Amygdala (tissue), 56 donors: ENCODE measurements at regions not wholly inside any gene's neighbourhood (a gene's known extent, or its start where the extent isn't known, plus 50 kb on each side); places are given as distances from the start of the nearest gene placed in this dataset.
"Not testable (repeated sequence)": the region's sequence is repeated elsewhere in the genome, so short reads cannot be mapped to it uniquely, and the experiment has no call there.

Source experiments
- DNase-seq, 56 donors: peaks; one replicate each; lab custom pipeline; 2025; lab: John Stamatoyannopoulos, UW

DNA sequence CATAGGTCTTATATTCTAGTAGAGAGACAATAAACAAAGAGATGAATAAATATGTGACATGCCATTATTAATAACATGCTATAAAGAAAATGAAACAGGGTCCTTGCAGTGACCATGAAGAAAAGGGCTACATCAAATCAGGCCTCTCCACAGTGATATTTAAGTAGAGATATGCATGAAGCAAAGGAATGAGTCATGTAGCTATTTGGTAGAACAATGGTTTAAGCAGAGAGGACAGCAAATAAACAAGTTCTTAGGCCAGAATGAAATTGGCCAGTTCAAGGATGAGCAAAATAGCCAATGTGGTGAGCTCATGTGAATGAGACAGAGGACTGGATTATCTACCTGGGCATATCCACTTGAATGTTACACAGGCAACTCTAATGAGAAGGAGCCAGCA, 172.2 kb upstream of the FERD3L start:
- DNase-seq: no peak

- no peak for DNase-seq
Measured at GRCh38 chr7:19312416-19312815, 167.2 kb upstream of the FERD3L start.

DNA sequence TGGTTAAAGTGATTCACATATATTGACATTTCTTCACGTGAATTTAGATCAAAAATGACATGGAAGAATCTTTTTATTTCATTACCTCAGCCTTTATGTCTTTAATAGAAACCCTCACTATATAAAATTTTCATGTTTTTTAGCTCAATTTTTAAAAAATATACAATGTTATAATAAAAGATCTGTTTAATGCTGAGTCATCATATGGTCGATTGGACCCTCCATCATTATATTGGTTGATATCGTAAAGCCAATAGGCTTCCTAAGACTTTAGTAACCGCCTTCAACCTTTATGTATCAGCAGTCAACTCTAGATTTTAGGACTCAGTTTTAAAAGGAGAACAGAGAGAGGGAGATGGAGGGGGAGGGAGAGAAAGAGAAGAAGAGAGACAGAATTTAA, 162.3 kb upstream of the FERD3L start:
- no peak for DNase-seq

- no peak for DNase-seq
Measured at GRCh38 chr7:19305698-19306097, 160.5 kb upstream of the FERD3L start.

DNA sequence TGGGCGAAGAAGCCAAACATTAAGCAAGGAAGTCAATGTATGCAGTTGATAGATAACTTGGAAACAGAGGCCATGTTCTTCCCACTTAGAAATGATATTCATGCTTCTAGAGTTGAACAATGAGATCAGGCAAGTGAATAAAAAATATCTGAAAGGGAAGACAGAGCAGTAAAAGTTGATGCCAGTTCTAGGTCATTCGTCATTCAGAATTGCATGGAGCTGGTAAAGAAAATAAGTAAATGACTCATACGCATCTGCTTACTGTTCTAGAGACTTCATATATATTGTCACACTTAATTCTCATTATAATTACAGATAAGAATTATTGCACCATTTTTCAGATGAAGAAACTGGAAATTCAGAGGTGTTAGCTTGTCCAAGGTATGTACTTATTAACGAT, 158.9 kb upstream of the FERD3L start:
- no peak for DNase-seq

DNA sequence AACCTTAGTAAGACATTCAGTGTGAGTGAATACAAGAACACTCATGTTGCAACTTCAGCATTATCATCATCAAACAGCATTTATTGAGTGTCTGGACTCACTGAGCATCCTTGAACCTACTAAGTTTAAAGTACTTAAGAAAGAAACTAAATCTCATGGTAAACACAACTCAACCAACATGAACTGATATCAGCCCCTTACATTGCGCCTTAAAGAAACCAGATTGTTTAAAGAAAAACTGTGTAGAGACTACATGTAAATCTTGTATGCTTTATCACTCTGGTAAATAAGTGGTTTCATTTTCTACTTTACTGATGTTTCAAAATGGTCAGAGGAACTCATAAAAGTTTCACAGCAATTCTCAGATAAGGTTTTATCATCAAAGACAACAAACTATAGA, 157.5 kb upstream of the FERD3L start:
- no peak for DNase-seq

- no peak for DNase-seq
Measured at GRCh38 chr7:19296617-19297016, 151.4 kb upstream of the FERD3L start.

GRCh38 chr7:19295376-19295775, 150.2 kb upstream of the FERD3L start:
- no peak for DNase-seq

GRCh38 chr7:19294619-19295018, 149.4 kb upstream of the FERD3L start:
- no peak for DNase-seq

- DNase-seq: no peak
Measured at GRCh38 chr7:19293431-19293830, 148.2 kb upstream of the FERD3L start.

GRCh38 chr7:19290968-19291367, 145.7 kb upstream of the FERD3L start:
- no peak for DNase-seq

DNA sequence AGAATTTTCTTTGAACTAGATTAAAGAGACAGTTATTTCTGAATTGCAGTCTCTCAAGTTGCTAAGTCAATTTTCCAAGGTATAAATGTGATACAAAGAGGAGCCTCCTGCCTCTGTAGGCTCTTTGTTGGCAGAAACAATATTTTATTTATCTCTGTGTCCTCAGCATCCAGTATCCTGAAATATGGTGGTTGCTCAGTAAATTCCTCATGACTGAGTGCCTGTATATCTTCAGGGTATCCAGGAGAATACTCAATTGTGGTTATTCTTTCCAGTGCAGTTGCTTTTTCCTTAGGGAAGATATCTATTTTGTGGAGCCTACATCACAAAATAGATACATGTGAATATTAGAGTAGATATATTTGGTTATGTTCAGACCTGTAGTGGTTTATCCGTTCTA, 144.8 kb upstream of the FERD3L start:
- no peak for DNase-seq

DNA sequence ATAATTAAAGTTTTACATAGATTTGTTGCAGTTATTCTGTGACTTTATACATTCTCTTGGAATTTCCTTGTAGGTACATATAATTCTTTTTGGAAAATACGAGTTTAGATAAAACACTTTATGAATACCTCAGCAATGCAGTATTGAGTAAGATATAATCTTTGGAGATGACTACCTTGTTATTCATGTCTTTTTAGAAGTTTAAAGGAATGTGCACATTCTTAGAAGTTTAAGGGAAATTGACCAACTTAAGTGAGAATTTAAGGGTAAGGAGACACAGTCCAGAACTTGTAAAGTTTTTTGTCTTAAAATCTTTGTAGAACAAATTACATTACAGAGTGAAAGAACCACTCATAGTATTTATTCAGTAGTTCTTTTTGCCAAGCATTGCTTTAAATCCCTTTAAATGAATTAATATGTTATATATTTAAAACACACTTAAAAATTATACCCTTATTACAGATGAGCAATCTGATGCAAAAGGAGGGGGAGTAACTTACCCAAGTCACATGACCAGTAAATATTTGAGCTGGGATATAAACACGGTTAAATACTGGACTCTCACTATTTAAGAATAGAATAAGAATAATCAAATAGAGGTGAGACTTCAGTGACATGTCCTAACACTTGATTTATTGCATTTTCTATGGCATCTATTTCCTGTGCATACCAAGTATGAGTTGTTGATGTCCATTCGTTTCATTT, 139.5 kb upstream of the FERD3L start:
- no peak for DNase-seq

- DNase-seq: no peak
Measured at GRCh38 chr7:19284136-19284535, 138.9 kb upstream of the FERD3L start.

DNA sequence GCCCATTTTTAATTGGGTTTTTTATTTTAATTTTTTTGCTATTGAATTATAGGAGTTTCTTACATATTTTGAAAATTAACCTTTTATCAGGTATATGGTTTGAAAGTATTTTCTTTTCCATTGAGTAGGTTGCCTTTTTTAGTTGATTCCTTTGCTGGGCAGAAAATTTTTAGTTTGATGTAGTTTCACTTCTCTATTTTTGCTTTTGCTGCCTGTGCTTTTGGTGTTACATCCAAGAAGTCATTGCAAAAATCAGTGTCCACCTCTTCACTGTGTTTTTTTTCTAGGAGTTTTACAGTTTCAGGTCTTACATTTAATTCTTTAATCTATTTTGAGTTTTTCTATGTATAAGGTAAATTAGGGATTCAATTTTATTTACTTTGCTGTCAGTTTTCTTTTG, 129.8 kb upstream of the FERD3L start:
- no peak for DNase-seq

DNA sequence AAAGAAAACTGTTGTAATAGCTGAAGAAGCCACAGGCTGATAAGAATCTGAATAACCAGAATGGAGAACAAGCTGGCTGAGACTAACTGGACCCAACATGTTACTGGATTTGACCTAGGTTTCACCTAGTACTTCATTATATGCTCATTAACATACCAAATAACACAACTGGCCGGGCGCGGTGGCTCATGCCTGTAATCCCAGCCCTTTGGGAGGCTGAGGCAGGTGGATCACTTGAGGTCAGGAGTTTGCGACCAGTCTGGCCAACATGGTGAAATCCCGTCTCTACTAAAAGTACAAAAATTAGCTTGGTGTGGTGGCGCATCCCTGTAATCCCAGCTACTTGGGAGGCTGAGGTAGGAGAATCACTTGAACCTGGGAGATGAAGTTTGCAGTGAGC, 127.1 kb upstream of the FERD3L start:
- DNase-seq: not testable (repeated sequence)

- no peak for DNase-seq
Measured at GRCh38 chr7:19269301-19269700, 124.1 kb upstream of the FERD3L start.

DNA sequence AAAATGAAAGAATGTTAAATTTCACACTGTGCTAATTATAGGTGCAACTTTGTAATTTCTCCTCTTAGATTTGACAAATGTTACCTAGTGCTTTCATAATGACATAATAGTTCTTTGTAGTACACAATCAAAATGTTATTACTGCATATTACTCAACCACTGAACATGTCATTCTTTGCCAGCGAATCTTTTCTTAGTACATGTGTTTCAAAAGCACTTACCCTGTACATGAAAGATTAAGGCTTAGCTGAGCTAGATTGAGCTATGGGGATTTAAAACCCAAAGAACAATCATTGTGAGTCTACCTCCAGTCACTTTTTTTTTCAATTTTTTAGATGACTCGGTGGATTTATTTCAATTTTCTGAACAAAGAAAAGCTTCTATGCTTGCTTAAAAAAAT, 123.5 kb upstream of the FERD3L start:
- no peak for DNase-seq

DNA sequence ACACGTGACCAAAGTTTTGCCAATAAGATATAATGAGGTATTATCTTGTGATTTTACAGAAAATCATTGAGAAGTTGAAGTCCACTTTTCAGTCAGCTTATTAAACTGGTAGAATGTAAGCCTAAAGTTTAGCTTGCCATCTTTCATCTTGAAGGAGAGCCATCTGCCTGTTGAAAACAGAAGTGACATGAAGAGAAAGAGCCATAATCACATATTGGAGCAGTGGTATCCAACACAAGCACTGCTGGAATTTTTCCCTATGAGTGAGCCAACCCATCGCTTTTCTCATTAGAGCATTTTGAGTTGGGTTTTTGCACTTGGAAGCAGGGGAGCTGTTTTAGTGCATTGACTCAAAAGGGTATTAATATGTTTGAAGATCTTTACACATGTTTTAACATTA, 117.6 kb upstream of the FERD3L start:
- no peak for DNase-seq

DNA sequence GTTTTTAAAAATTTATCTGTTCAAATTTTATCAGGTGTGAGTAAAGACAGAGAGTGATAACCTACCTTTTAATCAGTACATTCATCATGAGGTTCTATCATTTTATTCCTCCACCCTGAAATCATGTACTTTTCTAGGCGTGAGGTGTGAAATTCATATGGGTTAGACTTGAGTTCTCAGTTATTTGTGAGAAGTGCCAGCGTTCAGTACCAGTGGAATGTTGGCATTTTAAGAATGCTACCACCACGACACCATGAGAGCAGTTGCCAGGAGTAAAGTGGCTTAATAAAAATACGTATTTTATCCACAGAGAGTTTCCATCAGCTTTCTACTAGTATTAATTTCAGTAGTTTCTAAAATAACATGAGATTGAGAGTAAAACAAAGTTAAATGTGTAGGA, 104.1 kb upstream of the FERD3L start:
- DNase-seq: no peak

DNA sequence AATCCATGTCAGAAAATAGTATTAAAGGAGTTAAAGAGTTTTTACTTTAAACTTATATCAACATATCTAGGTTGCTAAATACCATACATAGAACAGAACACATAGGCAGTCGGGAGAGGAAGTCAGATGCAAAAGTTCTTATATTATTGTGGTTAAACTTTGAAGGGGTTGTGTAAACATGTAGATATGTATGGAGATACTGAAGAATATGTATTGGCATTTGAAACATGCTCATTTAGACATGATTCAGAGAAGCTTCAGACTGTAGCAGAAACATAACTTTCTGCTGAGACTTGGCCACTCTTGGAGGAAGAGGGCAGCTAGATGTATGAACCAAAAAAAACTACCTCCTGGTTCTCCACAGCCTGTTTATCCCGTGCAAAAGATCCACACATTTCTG, 103.5 kb upstream of the FERD3L start:
- no peak for DNase-seq

DNA sequence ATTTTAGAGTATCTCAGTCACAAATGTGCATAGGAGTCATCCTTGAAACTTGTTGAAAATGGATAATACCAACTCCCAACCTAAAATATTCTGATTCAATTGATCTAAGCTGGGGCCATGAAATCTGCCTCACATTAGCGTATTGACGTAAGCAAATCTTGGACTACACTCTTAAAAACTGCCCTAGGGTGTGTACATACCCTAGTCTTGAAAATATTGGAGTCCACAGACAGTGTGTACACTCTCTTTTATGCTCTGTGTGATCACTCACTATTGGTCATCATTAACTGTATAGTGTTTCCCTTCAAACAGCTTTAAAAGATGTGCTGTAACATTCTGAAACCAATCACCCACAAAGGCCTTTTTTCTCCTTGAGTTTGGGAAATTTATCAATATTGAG, 102.9 kb upstream of the FERD3L start:
- DNase-seq: no peak

DNA sequence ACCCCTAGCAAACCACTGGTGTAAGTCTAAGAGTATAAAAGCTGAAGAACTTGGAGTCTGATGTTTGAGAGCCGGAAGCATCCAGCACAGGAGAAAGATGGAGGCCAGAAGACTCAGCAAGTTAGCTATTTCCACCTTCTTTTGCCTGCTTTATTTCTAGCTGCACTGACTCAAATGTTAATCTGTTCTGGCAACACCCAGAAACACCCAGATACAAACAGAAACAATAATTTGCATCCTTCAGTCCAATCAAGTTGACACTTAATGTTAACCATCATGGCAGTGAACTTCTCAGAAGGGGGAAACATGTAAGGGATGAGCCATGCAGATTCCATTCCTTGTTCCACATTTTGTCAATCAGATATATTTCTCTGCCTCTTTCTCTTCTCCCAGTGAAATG, 101.8 kb upstream of the FERD3L start:
- DNase-seq: no peak
